IMR-90 (cell line): ENCODE measurements at regions not wholly inside any gene's neighbourhood (a gene's known extent, or its start where the extent isn't known, plus 50 kb on each side); places are given as distances from the start of the nearest gene placed in this dataset.

Experiments used
- ATAC-seq: fragments of 200-7000 bp; cut with Tn5 transposase; 2 replicates; pipeline ENCODE4 v1.9.1; 2020; ENCODE audit warnings: low read depth, mild to moderate bottlenecking, moderate library complexity
- BruUV-seq: library from RNA; stranded (reverse); fragments of 400-500 nt; replicated peaks from 2 replicates; lab custom pipeline; 2021; lab: Mats Ljungman, UMichigan
- CTCF ChIA-PET: fragments of 300-600 bp; formaldehyde crosslinking; extraction: SDS; loops from one replicate; lab custom pipeline; 2021; ENCODE audit warnings: antibody characterized with exemption; lab: Yijun Ruan, JAX
- POLR2A ChIA-PET: fragments of 300-600 bp; sonication (Branson Sonifier 250); formaldehyde crosslinking; loops from one replicate; lab custom pipeline; 2022; ENCODE audit warnings: antibody characterized with exemption; ENCODE audit not compliant: unreplicated experiment; lab: Charles Lee
- DNase-seq: peaks from one replicate; pipeline ENCODE4 v3.0.0; 2013
- H2AFZ ChIP-seq: replicated peaks from 2 replicates; pipeline ENCODE3; 2013; ENCODE audit warnings: low read length, mild to moderate bottlenecking; ENCODE audit not compliant: poor library complexity
- H2AK5ac ChIP-seq: 2 replicates; pipeline ENCODE4 v1.6.1; 2013; ENCODE audit warnings: low read depth, low read length, inconsistent platforms
- H2AK9ac ChIP-seq: replicated peaks from 2 replicates; pipeline ENCODE3; 2013; ENCODE audit warnings: mild to moderate bottlenecking, low read depth, low read length, moderate library complexity; ENCODE audit not compliant: poor library complexity
- H2BK120ac ChIP-seq: 2 replicates; pipeline ENCODE4 v1.6.1; 2013; ENCODE audit warnings: low read depth, low read length, inconsistent platforms
- H2BK15ac ChIP-seq: 3 replicates; pipeline ENCODE4 v1.6.1; 2013; ENCODE audit warnings: low read depth, low read length, inconsistent platforms
- H2BK20ac ChIP-seq: 2 replicates; pipeline ENCODE4 v1.6.1; 2013; ENCODE audit warnings: low read depth, mild to moderate bottlenecking, inconsistent platforms, low read length, moderate library complexity
- H2BK5ac ChIP-seq: 2 replicates; pipeline ENCODE4 v1.6.1; 2013; ENCODE audit warnings: mild to moderate bottlenecking, low read depth, low read length, inconsistent platforms; ENCODE audit not compliant: poor library complexity, severe bottlenecking
- H3K14ac ChIP-seq: replicated peaks from 2 replicates; pipeline ENCODE4 v1.6.1; 2013; ENCODE audit warnings: low read depth, low read length, inconsistent platforms
- H3K18ac ChIP-seq: 2 replicates; pipeline ENCODE4 v1.6.1; 2013; ENCODE audit warnings: low read depth, low read length, control low read depth
- H3K23ac ChIP-seq: 2 replicates; pipeline ENCODE4 v1.6.1; 2013; ENCODE audit warnings: low read depth, low read length, inconsistent platforms
- H3K27ac ChIP-seq: 2 replicates; pipeline ENCODE4 v1.5.1; 2013; ENCODE audit warnings: mild to moderate bottlenecking, control low read depth, low read length; ENCODE audit not compliant: insufficient read depth
- H3K27me3 ChIP-seq: 2 replicates; pipeline ENCODE4 v1.6.1; 2013; ENCODE audit warnings: low read length; ENCODE audit not compliant: control insufficient read depth, insufficient read depth
- H3K36me3 ChIP-seq: 2 replicates; pipeline ENCODE4 v1.6.1; 2013; ENCODE audit warnings: low read length, mixed read lengths; ENCODE audit not compliant: control insufficient read depth, insufficient read depth
- H3K4ac ChIP-seq: 2 replicates; pipeline ENCODE4 v1.6.1; 2013; ENCODE audit warnings: low read depth, low read length, inconsistent platforms
- H3K4me1 ChIP-seq: 2 replicates; pipeline ENCODE4 v1.6.1; 2013; ENCODE audit warnings: low read length, mixed read lengths; ENCODE audit not compliant: control insufficient read depth, insufficient read depth
- H3K4me2 ChIP-seq: 2 replicates; pipeline ENCODE4 v1.6.1; 2013; ENCODE audit warnings: low read depth, mild to moderate bottlenecking, control low read depth, low read length, moderate library complexity
- H3K4me3 ChIP-seq: 2 replicates; pipeline ENCODE4 v1.5.1; 2013; ENCODE audit warnings: low read depth, mild to moderate bottlenecking, control low read depth, low read length, moderate library complexity; ENCODE audit not compliant: insufficient read depth
- H3K56ac ChIP-seq: 2 replicates; pipeline ENCODE4 v1.6.1; 2013; ENCODE audit warnings: low read length, inconsistent platforms; ENCODE audit not compliant: insufficient read depth; ENCODE audit errors: extremely low read depth
- H3K79me1 ChIP-seq, 2 experiments: 2 replicates each; pipeline ENCODE4 v1.6.1; 2013; ENCODE audit warnings: low read length in 2 of 2, inconsistent platforms in 1 of 2, low read depth in 1 of 2
- H3K9ac ChIP-seq: 2 replicates; pipeline ENCODE4 v1.6.1; 2013; ENCODE audit warnings: low read depth, low read length, control low read depth
- H3K9me1 ChIP-seq: 2 replicates; pipeline ENCODE4 v1.6.1; 2013; ENCODE audit warnings: low read length, inconsistent platforms; ENCODE audit not compliant: insufficient read depth
- H3K9me3 ChIP-seq: 2 replicates; pipeline ENCODE4 v1.6.1; 2013; ENCODE audit warnings: low read length; ENCODE audit not compliant: control insufficient read depth, insufficient read depth
- H4K20me1 ChIP-seq: 2 replicates; pipeline ENCODE4 v1.6.1; 2013; ENCODE audit warnings: low read length, inconsistent platforms; ENCODE audit not compliant: insufficient read depth
- H4K5ac ChIP-seq: 2 replicates; pipeline ENCODE4 v1.6.1; 2013; ENCODE audit warnings: mild to moderate bottlenecking, low read depth, low read length, control low read depth
- H4K8ac ChIP-seq, 2 experiments: 2 replicates each; pipeline ENCODE4 v1.6.1; 2013; ENCODE audit warnings: low read depth in 2 of 2, low read length in 2 of 2, control low read depth in 1 of 2, inconsistent platforms in 1 of 2
- H4K91ac ChIP-seq: 2 replicates; pipeline ENCODE4 v1.6.1; 2013; ENCODE audit warnings: low read depth, low read length, inconsistent platforms; ENCODE audit not compliant: insufficient read depth
- BHLHE40 ChIP-seq: fragments of 150-350 bp; IDR thresholded peaks from 2 replicates; pipeline ENCODE4 v1.6.1; 2016; ENCODE audit warnings: mild to moderate bottlenecking, low read depth, low read length
- CEBPB ChIP-seq: IDR thresholded peaks from 2 replicates; pipeline ENCODE4 v1.6.1; 2012; ENCODE audit warnings: low read depth, low read length, improper control_type of control experiment
- FOS ChIP-seq: fragments of 150-350 bp; IDR thresholded peaks from 2 replicates; pipeline ENCODE4 v1.6.1; 2016; ENCODE audit warnings: low read depth, low read length
- MAFK ChIP-seq: IDR thresholded peaks from 2 replicates; pipeline ENCODE4 v1.6.1; 2012; ENCODE audit warnings: low read depth, low read length, improper control_type of control experiment
- MAZ ChIP-seq: IDR thresholded peaks from 2 replicates; pipeline ENCODE4 v1.6.1; 2012; ENCODE audit warnings: low read depth, mild to moderate bottlenecking, low read length, improper control_type of control experiment, moderate library complexity, borderline replicate concordance
- MXI1 ChIP-seq: IDR thresholded peaks from 2 replicates; pipeline ENCODE4 v1.6.1; 2012; ENCODE audit warnings: low read depth, mild to moderate bottlenecking, low read length, moderate library complexity, borderline replicate concordance
- NFE2L2 ChIP-seq: fragments of 150-350 bp; IDR thresholded peaks from 2 replicates; pipeline ENCODE4 v1.6.1; 2016; ENCODE audit warnings: low read depth, mild to moderate bottlenecking, low read length
- POLR2A ChIP-seq: IDR thresholded peaks from 2 replicates; pipeline ENCODE4 v1.6.1; 2012; ENCODE audit warnings: mild to moderate bottlenecking, low read depth, low read length
- RAD21 ChIP-seq: IDR thresholded peaks from 2 replicates; pipeline ENCODE4 v1.6.1; 2012; ENCODE audit warnings: low read length, improper control_type of control experiment
- RCOR1 ChIP-seq: IDR thresholded peaks from 2 replicates; pipeline ENCODE4 v1.6.1; 2012; ENCODE audit warnings: mild to moderate bottlenecking, low read length, improper control_type of control experiment; ENCODE audit not compliant: insufficient replicate concordance
- RFX5 ChIP-seq: IDR thresholded peaks from 2 replicates; pipeline ENCODE4 v1.8.0; 2012; ENCODE audit warnings: low read depth, mild to moderate bottlenecking, low read length, moderate library complexity
- SMC3 ChIP-seq: fragments of 150-350 bp; IDR thresholded peaks from 2 replicates; pipeline ENCODE4 v1.6.1; 2016; ENCODE audit warnings: low read depth, mild to moderate bottlenecking, antibody characterized with exemption, low read length, moderate library complexity
- WGBS, 2 experiments: methylation state at CpG; one replicate each; pipeline versions ENCODE4 v1.1.5 to v1.1.7; 2013; ENCODE audit warnings: missing lambda C conversion rate in 2 of 2; ENCODE audit not compliant: insufficient read length in 1 of 2; ENCODE audit errors: extremely low coverage in 2 of 2; 5-methylcytosine and 5-hydroxymethylcytosine counted together
- dilution Hi-C: fragments of 300-500 bp; cut with HindIII; formaldehyde crosslinking; loops from one replicate; pipeline ENCODE4 v1.14.3; 2018; ENCODE audit warnings: low sequenced_read_pairs; ENCODE audit not compliant: unreplicated experiment
- in situ Hi-C: fragments of 300-500 bp; cut with MboI; formaldehyde crosslinking; loops from 3 replicates; pipeline ENCODE4 v1.14.3; 2019; ENCODE audit warnings: low sequenced_read_pairs, inconsistent platforms, mixed read lengths
- intact Hi-C: fragments of 100-400 bp; cut with micrococcal nuclease; formaldehyde crosslinking; loops from 2 replicates; pipeline ENCODE4 v1.10.0; 2022
- TF ChIP-seq, protein P1 (sequence below): fragments of 150-350 bp; IDR thresholded peaks from 2 replicates; pipeline ENCODE4 v1.6.1; 2016; ENCODE audit warnings: low read depth, mild to moderate bottlenecking, low read length, moderate library complexity, borderline replicate concordance
- TF ChIP-seq, protein P2 (sequence below): fragments of 150-350 bp; IDR thresholded peaks from 2 replicates; pipeline ENCODE4 v1.6.1; 2017; ENCODE audit warnings: mild to moderate bottlenecking, antibody characterized with exemption, low read length, low read depth
- TF ChIP-seq, protein P3 (sequence below): conservative IDR thresholded peaks from 2 replicates; pipeline ENCODE4 v1.5.1; 2012; ENCODE audit warnings: mild to moderate bottlenecking, low read depth, low read length, improper control_type of control experiment

DNA sequence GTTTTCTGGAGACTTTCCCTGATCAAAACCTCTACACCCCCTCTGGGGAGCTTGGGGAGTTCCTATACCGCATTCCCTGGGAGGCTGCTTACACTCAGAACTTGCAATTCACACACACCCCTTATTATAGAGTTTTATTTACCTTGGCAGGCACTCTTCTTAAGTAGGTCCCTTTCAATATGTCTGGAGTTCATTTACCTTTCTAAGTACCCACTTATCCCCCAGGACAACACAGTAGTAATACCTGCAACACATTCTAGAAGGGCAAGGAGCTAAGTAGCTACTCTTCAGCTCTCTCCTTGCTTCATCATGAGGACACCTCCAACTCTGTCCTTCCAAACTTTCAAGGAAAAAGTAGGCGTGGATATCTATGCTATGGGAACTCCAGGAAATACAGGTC is 127.8 kb upstream of the ANO3 start:
- no peak overlapping the region for H3K4ac ChIP-seq
- no peak overlapping the region for H4K8ac ChIP-seq
- no peak overlapping the region for H3K4me2 ChIP-seq
- H3K18ac ChIP-seq = no peak overlapping the region
- peaks cover 2% of the 10 kb centered on the region for H3K4me1 ChIP-seq
- ChIA-PET CTCF (no interaction called here), POLR2A (no interaction called here)
- no peaks in the 10 kb centered on the region for H3K9me3 ChIP-seq
- no peak for DNase-seq
- TF ChIP-seq, protein P1, sequence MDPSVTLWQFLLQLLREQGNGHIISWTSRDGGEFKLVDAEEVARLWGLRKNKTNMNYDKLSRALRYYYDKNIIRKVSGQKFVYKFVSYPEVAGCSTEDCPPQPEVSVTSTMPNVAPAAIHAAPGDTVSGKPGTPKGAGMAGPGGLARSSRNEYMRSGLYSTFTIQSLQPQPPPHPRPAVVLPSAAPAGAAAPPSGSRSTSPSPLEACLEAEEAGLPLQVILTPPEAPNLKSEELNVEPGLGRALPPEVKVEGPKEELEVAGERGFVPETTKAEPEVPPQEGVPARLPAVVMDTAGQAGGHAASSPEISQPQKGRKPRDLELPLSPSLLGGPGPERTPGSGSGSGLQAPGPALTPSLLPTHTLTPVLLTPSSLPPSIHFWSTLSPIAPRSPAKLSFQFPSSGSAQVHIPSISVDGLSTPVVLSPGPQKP = no peak
- TF ChIP-seq RFX5 = no peak
- no peak for TF ChIP-seq FOS
- TF ChIP-seq SMC3 = no peak
- no peak for TF ChIP-seq RCOR1
- no peak for TF ChIP-seq MXI1
- TF ChIP-seq NFE2L2 = no peak
- TF ChIP-seq BHLHE40 = no peak
- TF ChIP-seq, protein P2, sequence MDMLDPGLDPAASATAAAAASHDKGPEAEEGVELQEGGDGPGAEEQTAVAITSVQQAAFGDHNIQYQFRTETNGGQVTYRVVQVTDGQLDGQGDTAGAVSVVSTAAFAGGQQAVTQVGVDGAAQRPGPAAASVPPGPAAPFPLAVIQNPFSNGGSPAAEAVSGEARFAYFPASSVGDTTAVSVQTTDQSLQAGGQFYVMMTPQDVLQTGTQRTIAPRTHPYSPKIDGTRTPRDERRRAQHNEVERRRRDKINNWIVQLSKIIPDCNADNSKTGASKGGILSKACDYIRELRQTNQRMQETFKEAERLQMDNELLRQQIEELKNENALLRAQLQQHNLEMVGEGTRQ = no peak
- TF ChIP-seq MAFK = no peak
- TF ChIP-seq RAD21 = no peak
- no peak for TF ChIP-seq CEBPB
- TF ChIP-seq MAZ = no peak
- TF ChIP-seq, protein P3, sequence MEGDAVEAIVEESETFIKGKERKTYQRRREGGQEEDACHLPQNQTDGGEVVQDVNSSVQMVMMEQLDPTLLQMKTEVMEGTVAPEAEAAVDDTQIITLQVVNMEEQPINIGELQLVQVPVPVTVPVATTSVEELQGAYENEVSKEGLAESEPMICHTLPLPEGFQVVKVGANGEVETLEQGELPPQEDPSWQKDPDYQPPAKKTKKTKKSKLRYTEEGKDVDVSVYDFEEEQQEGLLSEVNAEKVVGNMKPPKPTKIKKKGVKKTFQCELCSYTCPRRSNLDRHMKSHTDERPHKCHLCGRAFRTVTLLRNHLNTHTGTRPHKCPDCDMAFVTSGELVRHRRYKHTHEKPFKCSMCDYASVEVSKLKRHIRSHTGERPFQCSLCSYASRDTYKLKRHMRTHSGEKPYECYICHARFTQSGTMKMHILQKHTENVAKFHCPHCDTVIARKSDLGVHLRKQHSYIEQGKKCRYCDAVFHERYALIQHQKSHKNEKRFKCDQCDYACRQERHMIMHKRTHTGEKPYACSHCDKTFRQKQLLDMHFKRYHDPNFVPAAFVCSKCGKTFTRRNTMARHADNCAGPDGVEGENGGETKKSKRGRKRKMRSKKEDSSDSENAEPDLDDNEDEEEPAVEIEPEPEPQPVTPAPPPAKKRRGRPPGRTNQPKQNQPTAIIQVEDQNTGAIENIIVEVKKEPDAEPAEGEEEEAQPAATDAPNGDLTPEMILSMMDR = no peak
- no peak for TF ChIP-seq POLR2A
- no peak overlapping the region for H3K9ac ChIP-seq
- H4K5ac ChIP-seq = no peak overlapping the region
- dilution Hi-C loops = no loop called here
- H4K20me1 ChIP-seq = no peaks in the 10 kb centered on the region
- no peaks in the 10 kb centered on the region for H3K79me1 ChIP-seq
- intact Hi-C loops = no loop called here
- no peak overlapping the region for H2BK15ac ChIP-seq
- H3K36me3 ChIP-seq = no peaks in the 10 kb centered on the region
- H3K27me3 ChIP-seq = no peaks in the 10 kb centered on the region
- no peak overlapping the region for H2BK5ac ChIP-seq
- no peak overlapping the region for H2BK20ac ChIP-seq
- no peaks in the 10 kb centered on the region for H3K9me1 ChIP-seq
- H4K91ac ChIP-seq = no peak overlapping the region
- in situ Hi-C loops = loop anchor here (25.0 kb wide), 1 partner anchor 1692 kb away; no protein-coding TSS in a partner anchor
- H2BK120ac ChIP-seq = no peak overlapping the region
- H3K27ac ChIP-seq = no peak overlapping the region
- no peak overlapping the region for H3K56ac ChIP-seq
- no peak overlapping the region for H2AK5ac ChIP-seq
- no peak overlapping the region for H2AK9ac ChIP-seq
- BruUV-seq = no TSS peak
- H3K4me3 ChIP-seq = no peak overlapping the region
- no peak overlapping the region for H3K23ac ChIP-seq
- no peak for ATAC-seq
- no peak overlapping the region for H3K14ac ChIP-seq
- H2AFZ ChIP-seq = no peak overlapping the region
- WGBS, 2 experiments = no CpG with 5 or more reads among the region's 2 CpGs
